ENCODE measurements at regions not wholly inside any gene's neighbourhood (a gene's known extent, or its start where the extent isn't known, plus 50 kb on each side); places are given as distances from the start of the nearest gene placed in this dataset.

GRCh38 chr3:147729641-147730040 lies 320.5 kb downstream of the ZIC1 start:
- Histone ChIP-seq H3K4me3 (ENCODE audit: low read length in 2 of 2) (no peak overlapping the region), H3K4me1 (ENCODE audit: insufficient read depth, low read length) (no peaks in the 10 kb centered on the region), H3K9me3 (ENCODE audit: control insufficient read depth in 1 of 2, low read length in 2 of 2) (no peaks in the 10 kb centered on the region), H3K36me3 (ENCODE audit: insufficient read depth, low read length) (no peaks in the 10 kb centered on the region), H3K27me3 (ENCODE audit: insufficient read depth, low read length) (no peaks in the 10 kb centered on the region), H3K27ac (ENCODE audit: low read depth, low read length) (no peak overlapping the region)
- no peak for DNase-seq
- no peaks in the 10 kb centered on the region for H3K36me3 Mint-ChIP-seq
- no peaks in the 10 kb centered on the region for H3K4me1 Mint-ChIP-seq
- intact Hi-C loops (cut with micrococcal nuclease) = no loop called here
- ChIA-PET CTCF (ENCODE audit: partially characterized antibody) (no interaction called here), POLR2A (ENCODE audit: partially characterized antibody) (no interaction called here)
- H3K27me3 Mint-ChIP-seq = no peaks in the 10 kb centered on the region
- H3K9me3 Mint-ChIP-seq = peaks cover 0 to 10% (median 5%) of the 10 kb centered on the region in 8 donors
- H3K4me3 Mint-ChIP-seq = no peak overlapping the region
- no peak overlapping the region for H3K27ac Mint-ChIP-seq

GRCh38 chr3:147730284-147730683 lies 321.1 kb downstream of the ZIC1 start:
- Histone ChIP-seq H3K36me3 (ENCODE audit: insufficient read depth, low read length) (no peaks in the 10 kb centered on the region), H3K27me3 (ENCODE audit: insufficient read depth, low read length) (no peaks in the 10 kb centered on the region), H3K27ac (ENCODE audit: low read depth, low read length) (no peak overlapping the region), H3K9me3 (ENCODE audit: control insufficient read depth in 1 of 2, low read length in 2 of 2) (no peaks in the 10 kb centered on the region), H3K4me3 (ENCODE audit: low read length in 2 of 2) (no peak overlapping the region), H3K4me1 (ENCODE audit: insufficient read depth, low read length) (no peaks in the 10 kb centered on the region)
- intact Hi-C loops (cut with micrococcal nuclease) = no loop called here
- Mint-ChIP-seq H3K36me3 (no peaks in the 10 kb centered on the region), H3K27me3 (no peaks in the 10 kb centered on the region), H3K27ac (no peak overlapping the region), H3K4me1 (no peaks in the 10 kb centered on the region), H3K9me3 (peaks cover 0 to 7% (median 3%) of the 10 kb centered on the region in 8 donors), H3K4me3 (no peak overlapping the region)
- ChIA-PET POLR2A (ENCODE audit: partially characterized antibody) (no interaction called here), CTCF (ENCODE audit: partially characterized antibody) (no interaction called here)
- no peak for DNase-seq

GRCh38 chr3:147733217-147733616 lies 324.1 kb downstream of the ZIC1 start:
- H3K9me3 ChIP-seq (ENCODE audit: control insufficient read depth in 1 of 2, low read length in 2 of 2) = no peaks in the 10 kb centered on the region
- Mint-ChIP-seq H3K9me3 (peaks cover 0 to 5% (median 2%) of the 10 kb centered on the region in 8 donors), H3K4me1 (no peaks in the 10 kb centered on the region), H3K4me3 (no peak overlapping the region), H3K27ac (no peak overlapping the region), H3K27me3 (no peaks in the 10 kb centered on the region), H3K36me3 (no peaks in the 10 kb centered on the region)
- POLR2A ChIA-PET (ENCODE audit: partially characterized antibody) = no interaction called here
- H3K4me3 ChIP-seq (ENCODE audit: low read length in 2 of 2) = no peak overlapping the region
- no peaks in the 10 kb centered on the region for H3K27me3 ChIP-seq (ENCODE audit: insufficient read depth, low read length)
- H3K4me1 ChIP-seq (ENCODE audit: insufficient read depth, low read length) = no peaks in the 10 kb centered on the region
- no peaks in the 10 kb centered on the region for H3K36me3 ChIP-seq (ENCODE audit: insufficient read depth, low read length)
- CTCF ChIA-PET (ENCODE audit: partially characterized antibody) = no interaction called here
- no peak for DNase-seq
- H3K27ac ChIP-seq (ENCODE audit: low read depth, low read length) = no peak overlapping the region
- intact Hi-C loops (cut with micrococcal nuclease) = no loop called here

GRCh38 chr3:147735616-147736015 lies 326.5 kb downstream of the ZIC1 start:
- Mint-ChIP-seq H3K36me3 (no peaks in the 10 kb centered on the region), H3K4me3 (no peak overlapping the region), H3K9me3 (peaks cover 0 to 9% (median 0%) of the 10 kb centered on the region in 8 donors), H3K4me1 (no peaks in the 10 kb centered on the region), H3K27me3 (no peaks in the 10 kb centered on the region), H3K27ac (no peak overlapping the region)
- H3K36me3 ChIP-seq (ENCODE audit: insufficient read depth, low read length) = no peaks in the 10 kb centered on the region
- no peak for DNase-seq
- H3K27ac ChIP-seq (ENCODE audit: low read depth, low read length) = no peak overlapping the region
- ChIA-PET CTCF (ENCODE audit: partially characterized antibody) (no interaction called here), POLR2A (ENCODE audit: partially characterized antibody) (no interaction called here)
- H3K9me3 ChIP-seq (ENCODE audit: control insufficient read depth in 1 of 2, low read length in 2 of 2) = no peaks in the 10 kb centered on the region
- no peak overlapping the region for H3K4me3 ChIP-seq (ENCODE audit: low read length in 2 of 2)
- H3K4me1 ChIP-seq (ENCODE audit: insufficient read depth, low read length) = no peaks in the 10 kb centered on the region
- intact Hi-C loops (cut with micrococcal nuclease) = no loop called here
- no peaks in the 10 kb centered on the region for H3K27me3 ChIP-seq (ENCODE audit: insufficient read depth, low read length)

- no peak overlapping the region for H3K27ac ChIP-seq (ENCODE audit: low read depth, low read length)
- H3K9me3 ChIP-seq (ENCODE audit: control insufficient read depth in 1 of 2, low read length in 2 of 2) = no peaks in the 10 kb centered on the region
- Mint-ChIP-seq H3K4me1 (no peaks in the 10 kb centered on the region), H3K27me3 (no peaks in the 10 kb centered on the region), H3K36me3 (no peaks in the 10 kb centered on the region), H3K4me3 (no peak overlapping the region), H3K27ac (no peak overlapping the region), H3K9me3 (peaks cover 0 to 9% (median 0%) of the 10 kb centered on the region in 8 donors)
- DNase-seq = no peak
- H3K36me3 ChIP-seq (ENCODE audit: insufficient read depth, low read length) = no peaks in the 10 kb centered on the region
- intact Hi-C loops (cut with micrococcal nuclease) = no loop called here
- no peaks in the 10 kb centered on the region for H3K4me1 ChIP-seq (ENCODE audit: insufficient read depth, low read length)
- ChIA-PET POLR2A (ENCODE audit: partially characterized antibody) (no interaction called here), CTCF (ENCODE audit: partially characterized antibody) (no interaction called here)
- no peaks in the 10 kb centered on the region for H3K27me3 ChIP-seq (ENCODE audit: insufficient read depth, low read length)
- no peak overlapping the region for H3K4me3 ChIP-seq (ENCODE audit: low read length in 2 of 2)
Observed at GRCh38 chr3:147736226-147736625, 327.1 kb downstream of the ZIC1 start.

- Mint-ChIP-seq H3K27me3 (no peaks in the 10 kb centered on the region), H3K27ac (no peak overlapping the region), H3K36me3 (no peaks in the 10 kb centered on the region), H3K9me3 (peaks cover 0 to 14% (median 0%) of the 10 kb centered on the region in 8 donors), H3K4me3 (no peak overlapping the region), H3K4me1 (no peaks in the 10 kb centered on the region)
- H3K27me3 ChIP-seq (ENCODE audit: insufficient read depth, low read length) = no peaks in the 10 kb centered on the region
- CTCF ChIA-PET (ENCODE audit: partially characterized antibody) = no interaction called here
- no peaks in the 10 kb centered on the region for H3K4me1 ChIP-seq (ENCODE audit: insufficient read depth, low read length)
- H3K36me3 ChIP-seq (ENCODE audit: insufficient read depth, low read length) = no peaks in the 10 kb centered on the region
- DNase-seq = no peak
- H3K4me3 ChIP-seq (ENCODE audit: low read length in 2 of 2) = no peak overlapping the region
- POLR2A ChIA-PET (ENCODE audit: partially characterized antibody) = no interaction called here
- H3K9me3 ChIP-seq (ENCODE audit: control insufficient read depth in 1 of 2, low read length in 2 of 2) = no peaks in the 10 kb centered on the region
- no peak overlapping the region for H3K27ac ChIP-seq (ENCODE audit: low read depth, low read length)
- intact Hi-C loops (cut with micrococcal nuclease) = no loop called here
Observed at GRCh38 chr3:147737376-147737775, 328.2 kb downstream of the ZIC1 start.

GRCh38 chr3:147740928-147741327 lies 331.8 kb downstream of the ZIC1 start:
- CTCF ChIA-PET (ENCODE audit: partially characterized antibody) = no interaction called here
- H3K27ac Mint-ChIP-seq = no peak overlapping the region
- no peaks in the 10 kb centered on the region for H3K9me3 ChIP-seq (ENCODE audit: control insufficient read depth in 1 of 2, low read length in 2 of 2)
- no peak for DNase-seq
- H3K27me3 ChIP-seq (ENCODE audit: insufficient read depth, low read length) = no peaks in the 10 kb centered on the region
- no peaks in the 10 kb centered on the region for H3K27me3 Mint-ChIP-seq
- no peaks in the 10 kb centered on the region for H3K4me1 ChIP-seq (ENCODE audit: insufficient read depth, low read length)
- H3K27ac ChIP-seq (ENCODE audit: low read depth, low read length) = no peak overlapping the region
- POLR2A ChIA-PET (ENCODE audit: partially characterized antibody) = no interaction called here
- intact Hi-C loops (cut with micrococcal nuclease) = no loop called here
- no peak overlapping the region for H3K4me3 ChIP-seq (ENCODE audit: low read length in 2 of 2)
- H3K4me1 Mint-ChIP-seq = no peaks in the 10 kb centered on the region
- H3K36me3 Mint-ChIP-seq = no peaks in the 10 kb centered on the region
- H3K9me3 Mint-ChIP-seq = peaks cover 0 to 13% (median 7%) of the 10 kb centered on the region in 8 donors
- H3K4me3 Mint-ChIP-seq = no peak overlapping the region
- no peaks in the 10 kb centered on the region for H3K36me3 ChIP-seq (ENCODE audit: insufficient read depth, low read length)

GRCh38 chr3:147744967-147745366 lies 335.8 kb downstream of the ZIC1 start:
- H3K27ac ChIP-seq (ENCODE audit: low read depth, low read length) = no peak overlapping the region
- no peaks in the 10 kb centered on the region for H3K4me1 ChIP-seq (ENCODE audit: insufficient read depth, low read length)
- H3K27me3 ChIP-seq (ENCODE audit: insufficient read depth, low read length) = no peaks in the 10 kb centered on the region
- ChIA-PET CTCF (ENCODE audit: partially characterized antibody) (no interaction called here), POLR2A (ENCODE audit: partially characterized antibody) (no interaction called here)
- intact Hi-C loops (cut with micrococcal nuclease) = no loop called here
- Mint-ChIP-seq H3K4me3 (no peak overlapping the region), H3K36me3 (no peaks in the 10 kb centered on the region), H3K9me3 (peaks cover 0 to 20% (median 11%) of the 10 kb centered on the region in 8 donors), H3K4me1 (no peaks in the 10 kb centered on the region), H3K27ac (no peak overlapping the region), H3K27me3 (no peaks in the 10 kb centered on the region)
- H3K4me3 ChIP-seq (ENCODE audit: low read length in 2 of 2) = no peak overlapping the region
- H3K9me3 ChIP-seq (ENCODE audit: control insufficient read depth in 1 of 2, low read length in 2 of 2) = no peaks in the 10 kb centered on the region
- H3K36me3 ChIP-seq (ENCODE audit: insufficient read depth, low read length) = no peaks in the 10 kb centered on the region
- DNase-seq = no peak
